Adrenal gland (tissue), 9 donors: ENCODE measurements at regions not wholly inside any gene's neighbourhood (a gene's known extent, or its start where the extent isn't known, plus 50 kb on each side); places are given as distances from the start of the nearest gene placed in this dataset.

Source experiments
- DNase-seq, 7 donors: peaks; one replicate each; pipeline ENCODE4 v3.0.0-alpha.2; 2019 to 2020
- H3K27ac ChIP-seq, 5 donors: fragments of 200-600 bp; sonication (generic) in 4 of 5; 1 replicate in 3 of 5; 2 replicates in 2 of 5; pipeline versions ENCODE4 v1.5.1 to v1.8.0; 2016 to 2020; ENCODE audit warnings: mild to moderate bottlenecking in 1 of 5
- H3K27me3 ChIP-seq: fragments of 200-600 bp; 2 replicates; pipeline ENCODE4 v1.8.0; 2021
- H3K36me3 ChIP-seq, 2 donors: fragments of 200-600 bp; replicated peaks in 1 of 2; 1 replicate in 1 of 2; 2 replicates in 1 of 2; pipeline versions ENCODE4 v1.5.1 to v1.8.0; 2018 to 2022
- H3K4me1 ChIP-seq, 2 donors: fragments of 200-600 bp; replicated peaks in 1 of 2; 1 replicate in 1 of 2; 2 replicates in 1 of 2; pipeline versions ENCODE4 v1.5.1 to v1.8.0; 2018 to 2021
- H3K4me3 ChIP-seq, 4 donors: fragments of 200-600 bp; sonication (generic) in 3 of 4; one replicate each; pipeline ENCODE4 v1.5.1; 2016 to 2018
- H3K9me3 ChIP-seq, 3 donors: fragments of 200-600 bp; sonication (generic) in 1 of 3; replicated peaks in 1 of 3; 1 replicate in 2 of 3; 2 replicates in 1 of 3; pipeline versions ENCODE4 v1.5.1 to v1.8.0; 2016 to 2021
- POLR2A ChIP-seq, 2 donors: fragments of 450-650 bp; IDR thresholded peaks; one replicate each; pipeline ENCODE4 v1.6.1; 2017; ENCODE audit warnings: antibody characterized with exemption in 2 of 2, mild to moderate bottlenecking in 2 of 2, moderate library complexity in 1 of 2
- WGBS, 4 donors: extraction: QIAGEN DNeasy Blood & Tissue Kit in 2 of 4; methylation state at CpG; one replicate each; pipeline versions ENCODE4 v1.1.5 to v1.1.7; 2013 to 2017; 5-methylcytosine and 5-hydroxymethylcytosine counted together
- intact Hi-C, 2 donors: fragments of 100-400 bp; cut with DNase I; formaldehyde crosslinking; loops; one replicate each; pipeline versions ENCODE4 v1.14.1 to v1.15.0; 2022 to 2023
- TF ChIP-seq, protein P1 (sequence below), 6 experiments: fragments of 450-650 bp in 4 of 6; fragments of 200-600 bp in 2 of 6; sonication (generic) in 1 of 6; IDR thresholded peaks; 1 replicate in 5 of 6; 2 replicates in 1 of 6; pipeline versions ENCODE4 v1.5.1 to v1.8.0; 2016 to 2021; ENCODE audit warnings: antibody characterized with exemption in 6 of 6, mild to moderate bottlenecking in 2 of 6, moderate library complexity in 1 of 6
- donor health status: healthy with polysubstance abuse.
- donor health status: Bipolar disorder and iron deficiency.
- donor health status: DM: yes; HTN: yes; CAD: no.
- donor health status: DM: no; HTN: no; CAD: no.
- donor health status: DM: no; HTN: no; CAD: no.

DNA sequence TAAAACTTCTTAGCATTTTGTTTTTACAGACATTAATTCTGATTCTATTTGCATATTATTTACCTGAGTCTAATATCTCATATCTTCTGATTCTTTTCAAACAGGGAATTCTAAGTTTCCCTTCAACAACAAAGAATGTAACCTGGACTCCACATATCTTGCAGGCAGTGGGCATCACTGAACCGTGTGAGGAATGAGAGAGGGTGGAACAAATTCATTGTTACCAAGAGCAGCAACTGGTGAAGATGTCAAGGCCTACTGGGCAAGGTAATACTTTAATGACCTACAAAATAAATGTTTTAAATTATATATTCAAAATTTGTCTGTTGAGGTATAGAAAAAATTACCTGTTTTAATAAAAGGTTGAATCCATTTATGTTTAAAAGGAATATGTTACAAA is 455.3 kb upstream of the TUSC1 start:
- WGBS, 4 donors, result 86 to 95% (median 88%) methylated on average over 1 of the region's 1 CpG
- H3K4me3 ChIP-seq, result no peak overlapping the region
- DNase-seq, result no peak
- H3K27me3 ChIP-seq, result no peaks in the 10 kb centered on the region
- H3K4me1 ChIP-seq, result no peaks in the 10 kb centered on the region
- H3K27ac ChIP-seq, result no peak overlapping the region
- no peaks in the 10 kb centered on the region for H3K36me3 ChIP-seq
- no peak for TF ChIP-seq POLR2A (IDR thresholded peaks at IDR 0.05)
- TF ChIP-seq, protein P1, sequence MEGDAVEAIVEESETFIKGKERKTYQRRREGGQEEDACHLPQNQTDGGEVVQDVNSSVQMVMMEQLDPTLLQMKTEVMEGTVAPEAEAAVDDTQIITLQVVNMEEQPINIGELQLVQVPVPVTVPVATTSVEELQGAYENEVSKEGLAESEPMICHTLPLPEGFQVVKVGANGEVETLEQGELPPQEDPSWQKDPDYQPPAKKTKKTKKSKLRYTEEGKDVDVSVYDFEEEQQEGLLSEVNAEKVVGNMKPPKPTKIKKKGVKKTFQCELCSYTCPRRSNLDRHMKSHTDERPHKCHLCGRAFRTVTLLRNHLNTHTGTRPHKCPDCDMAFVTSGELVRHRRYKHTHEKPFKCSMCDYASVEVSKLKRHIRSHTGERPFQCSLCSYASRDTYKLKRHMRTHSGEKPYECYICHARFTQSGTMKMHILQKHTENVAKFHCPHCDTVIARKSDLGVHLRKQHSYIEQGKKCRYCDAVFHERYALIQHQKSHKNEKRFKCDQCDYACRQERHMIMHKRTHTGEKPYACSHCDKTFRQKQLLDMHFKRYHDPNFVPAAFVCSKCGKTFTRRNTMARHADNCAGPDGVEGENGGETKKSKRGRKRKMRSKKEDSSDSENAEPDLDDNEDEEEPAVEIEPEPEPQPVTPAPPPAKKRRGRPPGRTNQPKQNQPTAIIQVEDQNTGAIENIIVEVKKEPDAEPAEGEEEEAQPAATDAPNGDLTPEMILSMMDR (IDR thresholded peaks at IDR 0.05), result no peak
- no peaks in the 10 kb centered on the region for H3K9me3 ChIP-seq
- intact Hi-C loops, result no loop called here

DNA sequence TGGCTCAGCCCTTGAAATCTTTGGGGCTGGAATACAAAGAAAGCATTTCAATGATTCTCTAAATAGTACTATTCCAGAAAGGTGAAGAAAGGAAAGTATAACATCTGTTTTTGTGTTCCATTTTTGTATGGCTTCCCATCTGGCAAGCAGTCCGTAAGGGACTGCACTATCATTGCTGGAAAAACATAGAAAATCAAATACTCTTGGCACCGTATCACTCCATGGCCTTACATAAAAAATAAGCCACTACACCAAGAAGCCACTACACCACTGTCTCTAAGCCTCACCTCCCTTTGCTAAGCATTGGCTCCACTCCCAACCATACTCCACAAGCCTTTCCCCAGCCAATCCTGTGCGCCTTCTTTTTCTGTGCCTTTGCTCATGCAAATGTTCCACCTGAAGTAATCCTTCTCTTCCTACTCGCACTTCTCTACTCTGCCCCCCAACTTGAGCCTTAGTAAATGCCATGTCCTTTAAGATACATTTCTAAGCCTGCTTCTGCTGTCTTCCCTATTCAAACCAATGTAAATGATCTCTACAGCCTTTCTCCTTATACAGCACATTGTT is 454.6 kb upstream of the TUSC1 start:
- no peaks in the 10 kb centered on the region for H3K4me1 ChIP-seq
- intact Hi-C loops, result no loop called here
- H3K27ac ChIP-seq, result no peak overlapping the region
- H3K9me3 ChIP-seq, result no peaks in the 10 kb centered on the region
- H3K27me3 ChIP-seq, result no peaks in the 10 kb centered on the region
- H3K4me3 ChIP-seq, result no peak overlapping the region
- no peak for DNase-seq
- no peak for TF ChIP-seq POLR2A (IDR thresholded peaks at IDR 0.05)
- TF ChIP-seq, protein P1 (IDR thresholded peaks at IDR 0.05), result no peak
- WGBS, 4 donors, result 84 to 91% (median 87%) methylated on average over 4 of the region's 4 CpGs
- no peaks in the 10 kb centered on the region for H3K36me3 ChIP-seq

DNA sequence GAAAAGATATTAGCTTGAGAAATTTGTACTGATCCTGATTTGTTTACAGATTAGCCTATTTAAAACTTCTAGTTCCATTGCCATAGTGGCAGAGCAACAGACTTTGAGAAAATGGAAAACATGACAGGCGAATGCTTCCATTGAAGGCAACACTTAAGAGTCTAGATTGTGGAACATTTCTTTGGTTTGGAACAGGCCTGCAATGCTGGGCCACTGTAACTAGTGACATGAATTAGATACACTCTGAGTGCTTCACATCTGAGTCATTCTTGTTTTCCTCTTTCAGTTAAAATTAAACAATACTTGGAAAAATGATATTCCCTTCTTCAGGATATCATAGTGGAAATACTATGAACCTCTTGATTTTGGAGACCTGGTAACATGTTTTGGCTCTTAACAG is 453.6 kb upstream of the TUSC1 start:
- Histone ChIP-seq H3K4me3 (no peak overlapping the region), H3K4me1 (no peaks in the 10 kb centered on the region), H3K9me3 (no peaks in the 10 kb centered on the region), H3K27ac (no peak overlapping the region), H3K27me3 (no peaks in the 10 kb centered on the region), H3K36me3 (no peaks in the 10 kb centered on the region)
- intact Hi-C loops, result no loop called here
- TF ChIP-seq, protein P1 (IDR thresholded peaks at IDR 0.05), result no peak
- TF ChIP-seq POLR2A (IDR thresholded peaks at IDR 0.05), result no peak
- DNase-seq, result peak in 1 of 7 donors; percentile 6
- 79 to 94% (median 91%) methylated on average over 1 of the region's 1 CpG for WGBS, 4 donors

DNA sequence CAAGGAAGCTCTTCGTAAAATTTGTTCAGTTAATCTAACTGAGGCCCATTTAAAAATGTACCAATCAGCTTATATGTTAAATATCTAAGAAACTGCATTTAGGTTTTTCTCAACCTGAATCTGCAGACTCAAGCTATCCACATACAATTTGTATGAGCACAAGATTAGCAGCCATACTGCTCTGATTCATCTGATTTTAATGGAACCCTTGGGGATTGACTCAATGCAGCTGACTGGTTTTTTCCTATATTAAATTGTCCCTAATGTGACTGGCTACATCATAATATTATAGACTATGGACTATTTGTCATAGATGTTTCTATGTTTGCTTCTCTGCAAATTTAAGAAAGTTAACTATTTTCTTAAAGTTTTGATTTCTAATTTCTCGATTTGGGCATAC is 451.0 kb upstream of the TUSC1 start:
- Histone ChIP-seq H3K9me3 (no peaks in the 10 kb centered on the region), H3K27ac (no peak overlapping the region), H3K4me1 (no peaks in the 10 kb centered on the region), H3K4me3 (no peak overlapping the region), H3K27me3 (no peaks in the 10 kb centered on the region), H3K36me3 (no peaks in the 10 kb centered on the region)
- DNase-seq, result no peak
- whole genome bisulfite sequencing, 4 donors, result 89 to 93% (median 91%) methylated on average over 2 of the region's 2 CpGs
- intact Hi-C loops, result no loop called here
- TF ChIP-seq, protein P1 (IDR thresholded peaks at IDR 0.05), result no peak
- TF ChIP-seq POLR2A (IDR thresholded peaks at IDR 0.05), result no peak
